Endothelial cell of umbilical vein (primary cell): ENCODE measurements at regions not wholly inside any gene's neighbourhood (a gene's known extent, or its start where the extent isn't known, plus 50 kb on each side); places are given as distances from the start of the nearest gene placed in this dataset.

ENCODE experiments used
- BruUV-seq: library from RNA; stranded (reverse); fragments of 400-500 nt; replicated peaks from 2 replicates; lab custom pipeline; 2021; lab: Mats Ljungman, UMichigan
- CTCF ChIA-PET: fragments of 300-600, 350-600 bp; sonication (Branson Sonifier 250); formaldehyde crosslinking; loops from one replicate; lab custom pipeline; 2021; ENCODE audit warnings: antibody characterized with exemption, inconsistent platforms; lab: Charles Lee
- POLR2A ChIA-PET: fragments of 300-600, 350-600 bp; sonication (Branson Sonifier 250); formaldehyde crosslinking; loops from one replicate; lab custom pipeline; 2021; ENCODE audit warnings: antibody characterized with exemption, inconsistent platforms; lab: Charles Lee
- DNase-seq: peaks from one replicate; pipeline ENCODE4 v3.0.0-alpha.2; 2011; ENCODE audit warnings: low read depth, low spot score
- FAIRE-seq: peaks from 2 replicates; lab custom pipeline; 2011; peaks lifted over from hg19 to GRCh38; lab: Jason Lieb, UNC
- H2AFZ ChIP-seq: 2 replicates; pipeline ENCODE4 v1.6.0; 2012; ENCODE audit warnings: low read depth, low read length, control low read depth, inconsistent platforms
- H3K27ac ChIP-seq: 2 replicates; pipeline ENCODE4 v1.5.1; 2011; ENCODE audit warnings: low read depth, mild to moderate bottlenecking, control low read depth, low read length, moderate library complexity; ENCODE audit not compliant: insufficient read depth
- H3K27me3 ChIP-seq, 2 experiments: 2 replicates each; pipeline versions ENCODE4 v1.6.0 to v1.6.1; 2011; ENCODE audit warnings: low read length in 2 of 2, mixed read lengths in 1 of 2; ENCODE audit not compliant: control insufficient read depth in 2 of 2, insufficient read depth in 2 of 2
- H3K36me3 ChIP-seq, 2 experiments: 2 replicates in 1 of 2; 3 replicates in 1 of 2; pipeline ENCODE4 v1.5.1; 2011; ENCODE audit warnings: low read length in 2 of 2, mild to moderate bottlenecking in 1 of 2, moderate library complexity in 1 of 2; ENCODE audit not compliant: control insufficient read depth in 2 of 2, insufficient read depth in 2 of 2; ENCODE audit errors: extremely low read depth in 1 of 2
- H3K4me1 ChIP-seq: 3 replicates; pipeline ENCODE4 v1.5.1; 2011; ENCODE audit warnings: mild to moderate bottlenecking, low read length; ENCODE audit not compliant: control insufficient read depth, insufficient read depth; ENCODE audit errors: extremely low read depth
- H3K4me2 ChIP-seq: 2 replicates; pipeline ENCODE4 v1.6.1; 2011; ENCODE audit warnings: low read length, control low read depth, mixed read lengths; ENCODE audit not compliant: insufficient read depth
- H3K4me3 ChIP-seq, 3 experiments: fragments of 200-600 bp in 1 of 3; sonication (generic), shearing (Covaris generic) in 1 of 3; replicated peaks in 1 of 3; 2 replicates each; pipeline ENCODE4 v1.5.1; 2011 to 2016; ENCODE audit warnings: control low read depth in 3 of 3, low read length in 3 of 3, mild to moderate bottlenecking in 2 of 3, inconsistent platforms in 1 of 3, low read depth in 1 of 3, moderate library complexity in 1 of 3; ENCODE audit not compliant: insufficient read depth in 1 of 3
- H3K79me2 ChIP-seq: 2 replicates; pipeline ENCODE4 v1.6.0; 2012; ENCODE audit warnings: low read length, inconsistent platforms; ENCODE audit not compliant: control insufficient read depth, insufficient read depth
- H3K9ac ChIP-seq: replicated peaks from 2 replicates; pipeline ENCODE3; 2011; ENCODE audit warnings: low read length, control low read depth; ENCODE audit not compliant: insufficient read depth; ENCODE audit errors: extremely low read depth
- H3K9me1 ChIP-seq: replicated peaks from 3 replicates; pipeline ENCODE4 v1.6.0; 2011; ENCODE audit warnings: mild to moderate bottlenecking, low read length; ENCODE audit not compliant: control insufficient read depth, insufficient read depth; ENCODE audit errors: extremely low read depth
- H3K9me3 ChIP-seq: replicated peaks from 2 replicates; pipeline ENCODE4 v1.5.1; 2012; ENCODE audit warnings: low read length, inconsistent platforms; ENCODE audit not compliant: control insufficient read depth, insufficient read depth
- H4K20me1 ChIP-seq: replicated peaks from 2 replicates; pipeline ENCODE3; 2011; ENCODE audit warnings: mild to moderate bottlenecking, low read length; ENCODE audit not compliant: control insufficient read depth, insufficient read depth; ENCODE audit errors: extremely low read depth
- CTCF ChIP-seq, 2 donors: IDR thresholded peaks; 1 replicate in 1 of 2; 2 replicates in 1 of 2; pipeline ENCODE4 v1.5.1; 2011; ENCODE audit warnings: low read length in 2 of 2, mild to moderate bottlenecking in 2 of 2, moderate library complexity in 2 of 2, control low read depth in 1 of 2, inconsistent platforms in 1 of 2, low read depth in 1 of 2; ENCODE audit not compliant: insufficient read depth in 1 of 2; ENCODE audit errors: extremely low read depth in 1 of 2
- EZH2 ChIP-seq: IDR thresholded peaks from 2 replicates; pipeline ENCODE4 v1.6.1; 2012; ENCODE audit warnings: borderline replicate concordance, low read depth, mild to moderate bottlenecking, moderate library complexity, low read length, inconsistent platforms; ENCODE audit not compliant: severe bottlenecking
- FOS ChIP-seq: IDR thresholded peaks from 2 replicates; pipeline ENCODE4 v1.6.1; 2011; ENCODE audit warnings: mild to moderate bottlenecking, low read length, moderate library complexity, borderline replicate concordance; ENCODE audit not compliant: insufficient read depth
- GATA2 ChIP-seq: IDR thresholded peaks from 2 replicates; pipeline ENCODE4 v1.7.0; 2011; ENCODE audit warnings: low read depth, mild to moderate bottlenecking, moderate library complexity, mixed read lengths, low read length; ENCODE audit not compliant: insufficient read length, insufficient read depth
- JUN ChIP-seq: IDR thresholded peaks from 2 replicates; pipeline ENCODE4 v1.6.1; 2011; ENCODE audit warnings: borderline replicate concordance, low read depth; ENCODE audit not compliant: insufficient read length, insufficient read depth
- MAX ChIP-seq: IDR thresholded peaks from 2 replicates; pipeline ENCODE4 v1.6.1; 2011; ENCODE audit not compliant: insufficient read depth, insufficient read length
- MYC ChIP-seq: IDR thresholded peaks from one replicate; pipeline ENCODE4 v1.6.1; 2011; ENCODE audit warnings: mild to moderate bottlenecking, low read depth, low read length
- POLR2A ChIP-seq: IDR thresholded peaks from 2 replicates; pipeline ENCODE4 v1.6.1; 2012; ENCODE audit warnings: low read depth, mild to moderate bottlenecking, control low read depth, low read length
- POLR2AphosphoS5 ChIP-seq: IDR thresholded peaks from 2 replicates; pipeline ENCODE4 v1.6.1; 2012; ENCODE audit warnings: low read depth, mild to moderate bottlenecking, control low read depth, low read length, moderate library complexity; ENCODE audit not compliant: insufficient read depth
- dilution Hi-C: fragments of 300-500 bp; cut with MboI; formaldehyde crosslinking; loops from one replicate; pipeline ENCODE4 v1.15.0; 2019; ENCODE audit warnings: low sequenced_read_pairs; ENCODE audit not compliant: extremely low pct_ligation_motif_present
- intact Hi-C: fragments of 100-400 bp; cut with micrococcal nuclease; formaldehyde crosslinking; loops from one replicate; pipeline ENCODE4 v1.10.0; 2022

- CTCF ChIA-PET, result interaction anchor here (1.2 kb wide), 1 partner anchor 11 kb away, joined by 3 read pairs; no protein-coding TSS in a partner anchor
- intact Hi-C loops, result no loop called here
- POLR2A ChIA-PET, result no interaction called here
These were observed 484.0 kb downstream of the ETNK1 start for GRCh38 chr12:23108957-23109356.

More at GRCh38 chr12:23108957-23109356, 484.0 kb downstream of the ETNK1 start:
- H3K27me3 ChIP-seq, result no peaks in the 10 kb centered on the region
- no peaks in the 10 kb centered on the region for H4K20me1 ChIP-seq
- DNase-seq (peak; percentile 8), FAIRE-seq (no peak)
- H3K79me2 ChIP-seq, result no peaks in the 10 kb centered on the region
- no peaks in the 10 kb centered on the region for H3K36me3 ChIP-seq
- H2AFZ ChIP-seq, result no peak overlapping the region
- dilution Hi-C loops, result no loop called here
- H3K9me3 ChIP-seq, result no peaks in the 10 kb centered on the region
- H3K4me2 ChIP-seq, result no peak overlapping the region
- no peak overlapping the region for H3K27ac ChIP-seq
- H3K9me1 ChIP-seq, result no peaks in the 10 kb centered on the region
- H3K4me1 ChIP-seq, result no peaks in the 10 kb centered on the region
- no peak overlapping the region for H3K4me3 ChIP-seq
- TF ChIP-seq EZH2 (no peak), JUN (no peak), MAX (no peak), FOS (no peak), GATA2 (no peak), MYC (no peak), POLR2A (no peak), CTCF (IDR thresholded peaks at IDR 0.05; ENCODE audit: extremely low read depth in 1 of 2, insufficient read depth in 1 of 2, low read depth in 1 of 2, low read length in 2 of 2) (no peak), POLR2AphosphoS5 (no peak)
- no TSS peak for BruUV-seq
- H3K9ac ChIP-seq, result no peak overlapping the region
